H7 (cell line): ENCODE measurements at regions not wholly inside any gene's neighbourhood (a gene's known extent, or its start where the extent isn't known, plus 50 kb on each side); places are given as distances from the start of the nearest gene placed in this dataset.

Experiments
- DNase-seq: peaks from one replicate; pipeline ENCODE4 v3.0.0; 2012
- H3K27me3 ChIP-seq: 2 replicates; pipeline ENCODE4 v1.6.0; 2011; ENCODE audit warnings: mild to moderate bottlenecking, low read length; ENCODE audit not compliant: control insufficient read depth, insufficient read depth
- H3K36me3 ChIP-seq: replicated peaks from 2 replicates; pipeline ENCODE4 v1.5.1; 2011; ENCODE audit warnings: low read length; ENCODE audit not compliant: control insufficient read depth, insufficient read depth
- H3K4me3 ChIP-seq: 2 replicates; pipeline ENCODE4 v1.5.1; 2011; ENCODE audit warnings: low read depth, mild to moderate bottlenecking, control low read depth, low read length, moderate library complexity; ENCODE audit not compliant: insufficient read depth

- Histone ChIP-seq H3K27me3 (no peaks in the 10 kb centered on the region), H3K4me3 (no peak overlapping the region), H3K36me3 (no peaks in the 10 kb centered on the region)
- DNase-seq = no peak
Observed at GRCh38 chr6:112752305-112752704, 405.2 kb downstream of the RFPL4B start.

DNA sequence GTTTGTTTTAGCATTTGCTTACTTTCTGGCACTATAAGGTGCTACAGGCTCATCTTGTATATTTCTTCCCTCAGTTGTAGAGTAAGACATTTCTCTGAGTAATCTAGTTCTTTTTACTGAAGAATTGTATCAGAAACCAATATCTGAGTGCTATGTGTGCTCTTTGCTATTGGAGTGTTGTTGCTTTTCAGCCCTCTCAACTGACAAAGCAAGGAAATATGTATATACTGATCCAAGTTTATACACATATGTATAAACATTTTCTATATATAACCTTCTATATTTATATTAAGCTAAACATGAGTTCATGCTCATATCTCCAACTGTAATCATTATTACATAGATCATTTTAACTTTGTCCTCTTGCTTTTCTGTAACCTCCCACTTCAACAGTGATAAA, 405.7 kb downstream of the RFPL4B start:
- H3K27me3 ChIP-seq = no peaks in the 10 kb centered on the region
- H3K36me3 ChIP-seq = no peaks in the 10 kb centered on the region
- DNase-seq = no peak
- H3K4me3 ChIP-seq = no peak overlapping the region

DNA sequence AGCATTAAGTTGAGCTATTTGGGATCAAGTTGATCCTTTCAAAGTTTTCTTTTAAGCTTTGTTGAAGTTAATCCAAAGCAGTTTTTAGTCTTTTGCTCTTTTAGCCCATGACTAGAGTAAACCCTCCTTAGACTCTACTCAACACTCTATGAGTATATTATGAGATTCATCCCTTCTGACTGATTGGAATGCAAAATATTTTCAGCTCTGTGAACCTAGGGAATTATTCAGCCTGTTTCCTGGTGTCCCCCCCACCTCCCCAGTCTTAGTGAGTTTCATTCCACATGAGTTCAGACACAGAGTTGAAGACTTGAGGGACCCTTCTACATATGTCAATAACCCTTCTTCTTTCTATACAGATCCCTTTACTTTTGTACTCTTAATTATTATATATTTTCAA, 413.7 kb downstream of the RFPL4B start:
- H3K27me3 ChIP-seq = no peaks in the 10 kb centered on the region
- no peak for DNase-seq

DNA sequence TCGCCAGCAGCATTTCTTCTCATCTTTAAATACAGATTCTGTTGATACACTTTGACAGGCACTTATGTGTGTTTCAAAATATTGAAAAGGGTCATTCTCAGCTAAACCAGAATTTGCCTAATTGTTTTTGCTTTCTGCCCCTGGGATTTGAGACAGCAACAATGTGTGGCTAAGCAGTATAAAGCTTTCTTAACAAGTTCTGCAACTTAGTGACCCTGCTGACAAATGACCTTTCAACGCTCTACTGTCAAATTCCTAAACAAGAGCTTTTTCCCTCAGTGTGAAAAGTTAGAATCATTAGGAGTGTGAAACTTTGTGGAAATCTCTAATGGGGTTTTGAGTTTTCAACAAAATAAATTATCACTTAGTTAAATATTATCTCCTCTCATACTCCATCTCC, 414.6 kb downstream of the RFPL4B start:
- H3K4me3 ChIP-seq = no peak overlapping the region
- H3K27me3 ChIP-seq = no peaks in the 10 kb centered on the region
- no peak for DNase-seq
- H3K36me3 ChIP-seq = no peaks in the 10 kb centered on the region

More for the DNA sequence above, 413.7 kb downstream of the RFPL4B start:
- Histone ChIP-seq H3K4me3 (no peak overlapping the region), H3K36me3 (no peaks in the 10 kb centered on the region)

DNA sequence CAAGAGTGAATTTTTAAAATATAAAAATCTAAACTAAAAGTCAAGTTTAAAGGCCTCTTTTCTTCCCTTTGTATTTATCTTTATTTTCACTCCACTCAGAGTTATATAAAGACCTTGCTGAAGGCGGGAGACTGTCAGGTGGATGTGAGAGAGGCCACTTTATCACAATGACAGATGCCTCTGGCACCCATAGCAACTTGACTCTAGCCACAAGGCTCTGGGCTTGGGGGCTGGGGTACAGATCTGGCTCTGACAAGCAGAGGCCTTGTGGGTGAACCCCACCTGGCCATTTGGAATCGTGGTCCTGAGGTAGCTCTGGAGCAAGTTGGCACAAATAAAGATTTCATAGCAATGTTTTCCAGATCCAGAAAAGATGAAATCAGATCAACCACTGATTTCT, 417.2 kb downstream of the RFPL4B start:
- Histone ChIP-seq H3K4me3 (no peak overlapping the region), H3K36me3 (no peaks in the 10 kb centered on the region), H3K27me3 (no peaks in the 10 kb centered on the region)
- no peak for DNase-seq

GRCh38 chr6:112770308-112770707, 423.2 kb downstream of the RFPL4B start:
- Histone ChIP-seq H3K27me3 (no peaks in the 10 kb centered on the region), H3K4me3 (no peak overlapping the region), H3K36me3 (no peaks in the 10 kb centered on the region)
- no peak for DNase-seq

DNA sequence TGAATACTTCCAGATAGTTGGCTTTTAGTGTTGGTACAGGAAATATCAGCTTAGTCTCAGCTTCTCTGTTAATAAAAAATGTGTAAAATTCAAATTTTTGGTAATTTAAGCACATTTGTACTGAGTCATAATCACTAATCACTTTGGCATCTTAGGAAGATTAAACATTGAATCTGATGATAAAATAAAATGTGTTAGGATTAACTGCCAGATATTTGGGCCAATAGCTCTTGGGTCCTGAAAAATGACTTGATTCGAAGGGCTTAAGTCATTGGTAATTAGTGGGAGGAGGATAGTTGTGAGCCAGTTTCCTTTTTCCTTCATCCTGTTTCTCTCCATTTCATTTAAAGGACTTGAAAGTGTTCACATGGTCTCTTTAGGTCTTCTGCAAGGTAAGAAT, 426.1 kb downstream of the RFPL4B start:
- no peak for DNase-seq
- Histone ChIP-seq H3K27me3 (no peaks in the 10 kb centered on the region), H3K4me3 (no peak overlapping the region), H3K36me3 (no peaks in the 10 kb centered on the region)

- Histone ChIP-seq H3K27me3 (no peaks in the 10 kb centered on the region), H3K4me3 (no peak overlapping the region), H3K36me3 (no peaks in the 10 kb centered on the region)
- DNase-seq = no peak
Observed at GRCh38 chr6:112774319-112774718, 427.2 kb downstream of the RFPL4B start.

DNA sequence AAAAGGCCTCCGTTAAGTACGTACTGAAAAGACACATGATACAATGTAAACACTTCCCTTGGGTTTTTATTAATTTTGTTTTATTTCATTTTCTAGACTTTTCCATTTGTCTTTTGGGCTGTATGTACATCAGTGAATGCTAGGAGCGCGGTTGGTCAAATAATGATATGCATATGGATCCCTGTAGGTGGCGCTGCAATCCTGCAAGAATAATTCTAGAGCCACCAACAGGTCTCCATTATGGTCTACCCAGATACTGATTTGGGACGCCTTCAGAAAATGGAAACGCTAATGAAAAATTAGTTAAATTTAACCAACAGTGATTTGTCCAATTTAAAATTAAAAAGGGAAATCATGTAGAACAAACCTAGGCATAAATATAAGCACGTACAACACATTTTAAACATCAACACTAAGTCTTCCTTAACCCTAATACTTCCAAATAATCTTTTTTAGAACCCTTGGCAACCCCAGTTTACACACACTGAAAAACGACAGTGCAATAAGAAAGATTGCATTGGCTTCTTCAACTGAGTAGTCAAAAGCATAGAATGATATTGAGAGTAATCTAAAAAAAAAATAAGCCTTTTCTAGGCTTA, 433.5 kb downstream of the RFPL4B start:
- Histone ChIP-seq H3K36me3 (no peaks in the 10 kb centered on the region), H3K4me3 (no peak overlapping the region)
- DNase-seq = peak; percentile 44

GRCh38 chr6:112781241-112781640, 434.1 kb downstream of the RFPL4B start:
- no peak for DNase-seq
- Histone ChIP-seq H3K36me3 (no peaks in the 10 kb centered on the region), H3K27me3 (no peaks in the 10 kb centered on the region), H3K4me3 (no peak overlapping the region)

More for the DNA sequence above, 433.5 kb downstream of the RFPL4B start:
- H3K27me3 ChIP-seq = no peaks in the 10 kb centered on the region

DNA sequence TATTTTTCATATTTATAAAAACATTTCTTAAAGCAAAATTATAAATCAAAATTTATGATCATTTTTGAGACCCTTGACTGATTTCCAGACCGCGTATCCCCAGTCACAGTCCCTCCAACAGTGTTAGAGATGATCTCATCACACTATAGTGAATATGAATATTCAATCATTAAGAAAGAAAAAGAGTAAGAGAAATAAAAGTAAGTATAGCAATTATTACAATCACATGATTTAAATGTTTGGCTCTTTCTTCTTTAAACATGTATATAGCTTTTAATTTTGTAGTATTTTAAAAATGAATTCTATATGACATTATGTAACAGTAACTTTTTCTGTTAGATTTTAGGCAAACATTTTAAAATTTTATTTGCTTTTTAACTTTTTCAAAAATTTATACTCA, 438.3 kb downstream of the RFPL4B start:
- H3K4me3 ChIP-seq = no peak overlapping the region
- no peak for DNase-seq
- no peaks in the 10 kb centered on the region for H3K36me3 ChIP-seq
- no peaks in the 10 kb centered on the region for H3K27me3 ChIP-seq

DNA sequence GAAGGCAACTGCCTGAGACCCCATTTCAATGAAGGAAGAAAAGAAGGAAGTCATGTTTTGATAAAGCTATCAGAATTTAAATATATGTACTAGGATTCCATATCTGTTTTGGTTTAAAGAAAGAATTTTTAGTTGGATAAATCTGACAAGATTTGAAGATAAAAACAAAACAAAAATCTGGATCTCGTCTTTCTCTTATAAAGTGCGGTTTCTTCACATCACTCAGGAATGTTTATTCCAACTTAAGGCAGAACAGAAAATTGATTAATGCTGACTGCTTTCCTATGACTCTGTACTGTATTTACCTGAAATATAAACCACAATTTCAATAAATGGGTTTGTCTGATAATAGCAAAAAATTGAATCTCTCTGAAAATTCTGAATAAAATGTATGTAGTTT, 439.7 kb downstream of the RFPL4B start:
- H3K27me3 ChIP-seq = no peaks in the 10 kb centered on the region
- DNase-seq = no peak
- H3K4me3 ChIP-seq = no peak overlapping the region
- H3K36me3 ChIP-seq = no peaks in the 10 kb centered on the region

DNA sequence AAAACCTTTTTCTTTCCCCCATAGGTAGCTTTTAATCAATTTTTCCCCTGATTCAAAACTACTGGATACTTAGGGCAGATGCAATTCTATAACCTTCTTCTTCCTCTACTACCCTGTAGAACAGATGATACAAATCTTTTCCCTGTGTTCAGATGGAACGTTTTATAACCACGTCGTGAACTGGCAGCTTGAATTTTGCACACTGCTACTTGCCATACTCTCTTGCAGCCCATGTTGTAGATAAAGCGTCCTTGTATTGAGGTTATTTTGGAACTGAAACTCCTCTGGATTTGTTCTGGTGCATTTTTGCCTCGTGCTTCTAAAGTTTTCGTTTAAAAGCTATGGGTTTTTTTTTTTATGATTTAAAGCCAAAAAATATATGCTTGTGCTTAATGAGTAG, 440.2 kb downstream of the RFPL4B start:
- DNase-seq = no peak
- no peaks in the 10 kb centered on the region for H3K36me3 ChIP-seq

DNA sequence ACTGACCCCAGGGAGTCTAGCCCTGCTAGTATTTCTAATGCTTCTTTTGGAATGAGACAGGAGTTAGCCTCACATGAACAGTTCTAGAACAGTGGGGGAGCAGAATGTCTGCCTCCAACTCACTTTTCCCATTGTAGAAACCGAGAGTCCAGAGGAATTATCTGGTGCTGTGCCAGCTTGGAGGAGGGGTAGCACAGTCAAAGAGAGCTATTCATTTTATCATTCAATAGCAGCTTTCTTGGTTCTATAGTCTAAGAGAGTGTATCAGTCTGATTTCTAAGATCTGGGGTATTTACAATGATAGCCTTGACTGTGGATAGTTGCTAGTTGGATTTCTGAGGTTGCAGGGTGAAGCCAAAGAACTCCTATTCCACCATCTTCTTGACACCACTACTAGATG, 448.2 kb downstream of the RFPL4B start:
- no peak for DNase-seq
- H3K27me3 ChIP-seq = no peaks in the 10 kb centered on the region
- H3K36me3 ChIP-seq = no peaks in the 10 kb centered on the region
- H3K4me3 ChIP-seq = no peak overlapping the region

More for the DNA sequence above, 440.2 kb downstream of the RFPL4B start:
- no peak overlapping the region for H3K4me3 ChIP-seq
- H3K27me3 ChIP-seq = no peaks in the 10 kb centered on the region

GRCh38 chr6:112796712-112797111, 449.6 kb downstream of the RFPL4B start:
- Histone ChIP-seq H3K27me3 (no peaks in the 10 kb centered on the region), H3K36me3 (no peaks in the 10 kb centered on the region), H3K4me3 (no peak overlapping the region)
- DNase-seq = no peak

DNA sequence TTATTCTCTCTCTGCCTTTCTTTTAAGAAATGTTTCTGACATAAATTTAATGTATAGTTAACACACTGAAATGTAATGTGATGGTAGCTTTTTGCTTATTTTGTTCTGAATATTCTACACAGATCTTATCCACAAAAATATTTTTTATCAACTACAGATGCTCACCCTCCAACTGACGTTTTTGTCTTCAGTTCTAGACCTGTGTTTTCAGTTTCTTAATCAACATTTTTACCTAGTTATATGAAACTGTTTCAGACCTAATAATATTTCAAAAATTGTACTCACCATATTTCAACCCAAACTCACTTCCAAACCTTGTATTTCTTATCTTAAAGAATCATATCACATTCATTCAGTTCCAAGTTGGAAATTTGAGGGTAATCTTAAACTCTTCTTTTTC, 452.8 kb downstream of the RFPL4B start:
- no peak for DNase-seq
- Histone ChIP-seq H3K36me3 (no peaks in the 10 kb centered on the region), H3K27me3 (no peaks in the 10 kb centered on the region), H3K4me3 (no peak overlapping the region)
